Muscle of leg (tissue), 3 donors: ENCODE measurements at regions not wholly inside any gene's neighbourhood (a gene's known extent, or its start where the extent isn't known, plus 50 kb on each side); places are given as distances from the start of the nearest gene placed in this dataset.

Source experiments
- DNase-seq: peaks from one replicate; pipeline ENCODE4 v3.0.0; 2013
- H3K27ac ChIP-seq: one replicate; pipeline ENCODE4 v1.5.1; 2013; ENCODE audit warnings: mild to moderate bottlenecking, low read length, control low read depth
- H3K27me3 ChIP-seq: one replicate; pipeline ENCODE4 v1.6.1; 2013; ENCODE audit warnings: low read length; ENCODE audit not compliant: control insufficient read depth, insufficient read depth
- H3K36me3 ChIP-seq: one replicate; pipeline ENCODE4 v1.6.1; 2013; ENCODE audit warnings: low read length; ENCODE audit not compliant: control insufficient read depth, insufficient read depth
- H3K4me1 ChIP-seq: one replicate; pipeline ENCODE4 v1.6.1; 2013; ENCODE audit warnings: low read length; ENCODE audit not compliant: control insufficient read depth, insufficient read depth
- H3K4me3 ChIP-seq: one replicate; pipeline ENCODE4 v1.5.1; 2013; ENCODE audit warnings: low read length, control low read depth
- H3K9me3 ChIP-seq: replicated peaks from 2 replicates; pipeline ENCODE4 v1.6.1; 2013; ENCODE audit warnings: low read depth, low read length; ENCODE audit not compliant: control insufficient read depth
- WGBS: methylation state at CpG from one replicate; pipeline ENCODE4 v1.1.5; 2013; ENCODE audit warnings: missing lambda C conversion rate; ENCODE audit not compliant: insufficient coverage; 5-methylcytosine and 5-hydroxymethylcytosine counted together

- Histone ChIP-seq H3K27me3 (peaks cover 2% of the 10 kb centered on the region), H3K36me3 (no peaks in the 10 kb centered on the region), H3K4me1 (peaks cover 3% of the 10 kb centered on the region), H3K4me3 (no peak overlapping the region), H3K27ac (no peak overlapping the region), H3K9me3 (no peaks in the 10 kb centered on the region)
- no peak for DNase-seq
- 80% methylated on average over 2 of the region's 6 CpGs for WGBS
Observed at GRCh38 chr2:443741-444140, 155.8 kb upstream of the ALKAL2 start.

- no peaks in the 10 kb centered on the region for H3K9me3 ChIP-seq
- H3K36me3 ChIP-seq = no peaks in the 10 kb centered on the region
- DNase-seq = no peak
- H3K4me3 ChIP-seq = no peak overlapping the region
- 85% methylated on average over 17 of the region's 19 CpGs for WGBS
- H3K27ac ChIP-seq = no peak overlapping the region
- peaks cover 2% of the 10 kb centered on the region for H3K27me3 ChIP-seq
- H3K4me1 ChIP-seq = peaks cover 3% of the 10 kb centered on the region
Observed at GRCh38 chr2:443216-443615, 155.3 kb upstream of the ALKAL2 start.

GRCh38 chr2:441258-442022, 153.5 kb upstream of the ALKAL2 start:
- Histone ChIP-seq H3K27ac (no peak overlapping the region), H3K4me1 (peaks cover 3% of the 10 kb centered on the region), H3K36me3 (no peaks in the 10 kb centered on the region), H3K4me3 (no peak overlapping the region), H3K9me3 (no peaks in the 10 kb centered on the region), H3K27me3 (peaks cover 2% of the 10 kb centered on the region)
- WGBS = 74% methylated on average over 7 of the region's 16 CpGs
- DNase-seq = no peak

- DNase-seq = no peak
- Histone ChIP-seq H3K36me3 (no peaks in the 10 kb centered on the region), H3K4me3 (no peak overlapping the region), H3K27ac (no peak overlapping the region), H3K9me3 (no peaks in the 10 kb centered on the region), H3K4me1 (peaks cover 3% of the 10 kb centered on the region), H3K27me3 (peaks cover 2% of the 10 kb centered on the region)
- 39% methylated on average over 2 of the region's 4 CpGs for WGBS
Observed at GRCh38 chr2:440403-440740, 152.5 kb upstream of the ALKAL2 start.

DNA sequence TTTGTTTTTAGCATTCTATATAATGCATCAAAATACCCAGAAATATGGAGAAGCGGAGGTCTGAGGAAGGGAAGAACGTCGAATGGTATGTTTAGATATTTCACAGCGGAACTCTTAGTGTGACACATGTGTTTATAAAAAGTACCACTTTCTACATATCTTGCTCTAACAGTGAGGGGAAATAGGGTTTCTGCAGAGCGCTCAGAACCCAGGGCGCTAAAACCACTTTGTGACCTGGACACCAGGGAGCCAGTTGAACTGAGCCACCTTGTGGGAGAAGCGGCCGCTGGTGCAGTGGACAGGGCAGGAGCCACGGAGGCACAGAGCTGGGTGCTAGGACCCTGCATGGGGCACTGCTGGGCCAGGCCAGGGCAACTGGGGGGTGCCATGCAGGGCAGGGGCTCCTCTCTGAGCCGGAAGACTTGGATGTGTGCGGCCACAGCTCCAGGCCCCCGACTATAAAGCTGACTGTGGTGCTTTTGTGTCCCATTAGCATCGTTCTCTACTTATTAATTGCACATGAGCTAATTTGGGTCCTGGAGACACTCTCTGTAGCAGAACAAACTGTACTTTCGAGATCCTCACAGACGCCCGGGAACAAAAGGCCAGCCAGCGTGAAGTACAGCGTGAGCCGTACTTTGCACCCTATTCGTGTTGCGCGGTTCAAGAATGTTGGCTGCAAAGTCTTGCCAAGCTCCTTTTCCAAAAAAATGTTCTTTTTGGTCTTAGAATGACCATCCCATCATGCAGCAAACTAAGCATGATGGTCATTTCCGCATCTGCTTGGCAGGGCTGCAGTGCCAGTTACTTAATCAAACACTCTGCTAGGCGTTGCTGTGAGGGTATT, 151.9 kb upstream of the ALKAL2 start:
- no peaks in the 10 kb centered on the region for H3K36me3 ChIP-seq
- peaks cover 2% of the 10 kb centered on the region for H3K27me3 ChIP-seq
- H3K4me1 ChIP-seq = peaks cover 3% of the 10 kb centered on the region
- no peaks in the 10 kb centered on the region for H3K9me3 ChIP-seq
- no peak overlapping the region for H3K27ac ChIP-seq
- H3K4me3 ChIP-seq = no peak overlapping the region
- no peak for DNase-seq
- 73% methylated on average over 17 of the region's 24 CpGs for WGBS

GRCh38 chr2:439077-439476, 151.2 kb upstream of the ALKAL2 start:
- Histone ChIP-seq H3K9me3 (no peaks in the 10 kb centered on the region), H3K4me3 (no peak overlapping the region), H3K27ac (no peak overlapping the region), H3K4me1 (peaks cover 3% of the 10 kb centered on the region), H3K36me3 (no peaks in the 10 kb centered on the region), H3K27me3 (peaks cover 2% of the 10 kb centered on the region)
- DNase-seq = no peak
- WGBS = 58% methylated on average over 14 of the region's 17 CpGs

DNA sequence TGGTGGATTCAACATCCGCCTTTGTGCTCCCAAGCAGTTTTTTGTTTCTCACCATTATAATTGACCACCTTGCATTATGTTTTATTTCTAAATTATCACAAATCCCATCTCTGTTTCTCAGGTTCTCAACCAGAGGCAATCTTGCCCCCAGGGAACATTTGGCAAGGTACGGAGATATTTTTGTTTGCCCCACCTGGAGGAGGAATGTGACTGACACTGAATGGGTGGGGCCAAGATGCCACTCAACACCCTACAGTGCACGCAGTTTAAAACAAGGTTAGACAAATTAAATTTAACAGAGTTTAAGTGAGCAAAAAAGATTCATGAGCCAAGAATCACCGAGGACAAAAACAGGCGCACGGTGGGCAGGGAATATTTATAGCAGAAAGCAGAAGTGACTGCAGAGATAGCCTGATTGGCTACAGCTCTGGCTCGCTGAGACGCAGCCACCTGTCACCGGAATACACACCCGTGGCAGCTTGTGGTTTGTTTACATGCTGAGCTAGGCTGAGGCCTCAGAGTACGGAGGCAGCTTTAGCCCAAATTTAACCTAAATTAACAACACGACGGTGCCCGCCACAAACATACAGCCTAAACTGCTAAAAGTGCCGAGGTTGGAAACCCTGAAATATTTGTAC, 150.0 kb upstream of the ALKAL2 start:
- H3K27ac ChIP-seq = peak overlapping the region; percentile 49
- H3K4me1 ChIP-seq = peaks cover 3% of the 10 kb centered on the region
- no peaks in the 10 kb centered on the region for H3K9me3 ChIP-seq
- H3K4me3 ChIP-seq = no peak overlapping the region
- no peaks in the 10 kb centered on the region for H3K36me3 ChIP-seq
- peak; percentile 50 for DNase-seq
- 35% methylated on average over 10 of the region's 15 CpGs for WGBS
- peaks cover 2% of the 10 kb centered on the region for H3K27me3 ChIP-seq

- peaks cover 3% of the 10 kb centered on the region for H3K4me1 ChIP-seq
- no peaks in the 10 kb centered on the region for H3K9me3 ChIP-seq
- peaks cover 2% of the 10 kb centered on the region for H3K27me3 ChIP-seq
- no peak overlapping the region for H3K4me3 ChIP-seq
- WGBS = 87% methylated on average over 2 of the region's 5 CpGs
- no peak for DNase-seq
- no peaks in the 10 kb centered on the region for H3K36me3 ChIP-seq
- no peak overlapping the region for H3K27ac ChIP-seq
Observed at GRCh38 chr2:437180-437579, 149.3 kb upstream of the ALKAL2 start.

GRCh38 chr2:436205-436604, 148.3 kb upstream of the ALKAL2 start:
- DNase-seq = no peak
- Histone ChIP-seq H3K27me3 (peaks cover 2% of the 10 kb centered on the region), H3K4me1 (peaks cover 3% of the 10 kb centered on the region), H3K9me3 (no peaks in the 10 kb centered on the region), H3K4me3 (no peak overlapping the region), H3K36me3 (no peaks in the 10 kb centered on the region), H3K27ac (no peak overlapping the region)
- WGBS = 94% methylated on average over 13 of the region's 14 CpGs

GRCh38 chr2:434625-435024, 146.7 kb upstream of the ALKAL2 start:
- no peak overlapping the region for H3K4me3 ChIP-seq
- H3K36me3 ChIP-seq = no peaks in the 10 kb centered on the region
- DNase-seq = no peak
- H3K4me1 ChIP-seq = peaks cover 3% of the 10 kb centered on the region
- no peaks in the 10 kb centered on the region for H3K9me3 ChIP-seq
- H3K27ac ChIP-seq = no peak overlapping the region
- no peaks in the 10 kb centered on the region for H3K27me3 ChIP-seq
